ENCODE measurements at regions not wholly inside any gene's neighbourhood (a gene's known extent, or its start where the extent isn't known, plus 50 kb on each side); places are given as distances from the start of the nearest gene placed in this dataset.

DNA sequence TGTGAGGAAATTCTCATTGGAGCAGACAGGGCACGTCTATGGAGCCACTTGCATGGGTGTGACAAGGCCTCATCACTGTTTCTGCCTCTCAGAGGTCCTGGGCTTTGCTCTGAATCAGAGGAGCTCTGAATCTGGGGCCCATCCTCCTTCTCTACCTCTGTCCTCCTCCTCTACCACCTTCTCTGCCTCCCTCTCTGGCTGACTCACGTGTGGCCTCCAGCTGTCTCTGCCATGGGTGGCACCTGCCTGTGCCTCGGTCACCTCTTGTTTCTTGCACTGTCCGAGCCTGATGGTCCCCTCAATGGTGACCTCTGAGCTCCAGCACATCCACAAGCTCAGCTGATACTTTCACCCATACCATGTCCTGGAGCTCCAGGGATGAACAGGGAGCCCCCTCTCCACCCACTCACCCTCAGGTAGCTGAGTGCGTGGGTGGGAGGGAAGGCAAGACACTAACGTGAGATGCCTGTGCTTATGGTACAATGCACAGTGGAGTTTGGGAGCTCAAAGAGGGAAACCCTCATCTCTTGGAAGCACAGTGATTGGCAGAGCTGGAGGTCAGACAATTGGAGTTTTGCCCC lies 116.4 kb upstream of the CRHR1 start:
- no peak overlapping the region for H3K9ac ChIP-seq (ENCODE audit: low read length)
- CTCF ChIA-PET = interaction anchor here (1.6 kb wide), 1 partner anchor 169 kb away, joined by 3 read pairs; no protein-coding TSS in a partner anchor
- ATAC-seq (ENCODE audit: low read depth) = no peak
- H4K20me1 ChIP-seq (ENCODE audit: control insufficient read depth, insufficient read depth, low read length, poor library complexity, severe bottlenecking) = no peaks in the 10 kb centered on the region
- no peaks in the 10 kb centered on the region for H3K4me1 ChIP-seq (ENCODE audit: control insufficient read depth in 2 of 2, insufficient read depth in 2 of 2, low read length in 2 of 2)
- Mint-ChIP-seq H3K9me3 (ENCODE audit: insufficient read depth) (no peaks in the 10 kb centered on the region), H3K27ac (no peak overlapping the region), H3K4me1 (no peaks in the 10 kb centered on the region), H3K27me3 (peaks cover 34% of the 10 kb centered on the region), H3K4me3 (no peak overlapping the region)
- no peak overlapping the region for H3K4me2 ChIP-seq (replicated peaks; ENCODE audit: low read depth, low read length, poor library complexity, severe bottlenecking)
- peaks cover 0 to 13% (median 2%) of the 10 kb centered on the region in 4 experiments for H3K27me3 ChIP-seq (replicated peaks in 1 of 4; ENCODE audit: control extremely low read depth in 1 of 4, control insufficient read depth in 3 of 4, insufficient read depth in 4 of 4, low read length in 3 of 4)
- H3K27ac ChIP-seq (ENCODE audit: low read length in 2 of 2) = no peak overlapping the region
- H2AFZ ChIP-seq (ENCODE audit: insufficient read depth, low read depth, low read length, poor library complexity, severe bottlenecking) = no peak overlapping the region
- H3K36me3 ChIP-seq (replicated peaks in 1 of 2; ENCODE audit: control extremely low read depth in 1 of 2, control insufficient read depth in 1 of 2, extremely low read depth in 1 of 2, insufficient read depth in 2 of 2, low read length in 1 of 2) = no peaks in the 10 kb centered on the region
- H3K4me3 ChIP-seq (ENCODE audit: control extremely low read depth in 1 of 5, extremely low read depth in 1 of 5, insufficient read depth in 1 of 5, low read depth in 2 of 5, low read length in 4 of 5) = no peak overlapping the region
- POLR2A ChIA-PET = interaction anchor here (0.6 kb wide), 1 partner anchor 1283 kb away, joined by 3 read pairs; no protein-coding TSS in a partner anchor
- peaks cover 0 to 3% (median 0%) of the 10 kb centered on the region in 3 donors for H3K9me3 ChIP-seq (ENCODE audit: control extremely low read depth in 1 of 3, control insufficient read depth in 2 of 3, insufficient read depth in 1 of 3, low read length in 2 of 3)
- H3K79me2 ChIP-seq (ENCODE audit: control insufficient read depth, insufficient read depth, low read length) = no peaks in the 10 kb centered on the region
- TF ChIP-seq, protein P1, sequence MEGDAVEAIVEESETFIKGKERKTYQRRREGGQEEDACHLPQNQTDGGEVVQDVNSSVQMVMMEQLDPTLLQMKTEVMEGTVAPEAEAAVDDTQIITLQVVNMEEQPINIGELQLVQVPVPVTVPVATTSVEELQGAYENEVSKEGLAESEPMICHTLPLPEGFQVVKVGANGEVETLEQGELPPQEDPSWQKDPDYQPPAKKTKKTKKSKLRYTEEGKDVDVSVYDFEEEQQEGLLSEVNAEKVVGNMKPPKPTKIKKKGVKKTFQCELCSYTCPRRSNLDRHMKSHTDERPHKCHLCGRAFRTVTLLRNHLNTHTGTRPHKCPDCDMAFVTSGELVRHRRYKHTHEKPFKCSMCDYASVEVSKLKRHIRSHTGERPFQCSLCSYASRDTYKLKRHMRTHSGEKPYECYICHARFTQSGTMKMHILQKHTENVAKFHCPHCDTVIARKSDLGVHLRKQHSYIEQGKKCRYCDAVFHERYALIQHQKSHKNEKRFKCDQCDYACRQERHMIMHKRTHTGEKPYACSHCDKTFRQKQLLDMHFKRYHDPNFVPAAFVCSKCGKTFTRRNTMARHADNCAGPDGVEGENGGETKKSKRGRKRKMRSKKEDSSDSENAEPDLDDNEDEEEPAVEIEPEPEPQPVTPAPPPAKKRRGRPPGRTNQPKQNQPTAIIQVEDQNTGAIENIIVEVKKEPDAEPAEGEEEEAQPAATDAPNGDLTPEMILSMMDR (IDR thresholded peaks at IDR 0.05) = no peak
- TF ChIP-seq EZH2 (IDR thresholded peaks at IDR 0.05; ENCODE audit: borderline replicate concordance, insufficient read depth, low read depth, low read length, poor library complexity, severe bottlenecking) = no peak
- intact Hi-C loops (cut with micrococcal nuclease) = no loop called here
- 85% methylated on average over 4 of the region's 6 CpGs for WGBS (ENCODE audit: insufficient coverage)
- DNase-seq = no peak

DNA sequence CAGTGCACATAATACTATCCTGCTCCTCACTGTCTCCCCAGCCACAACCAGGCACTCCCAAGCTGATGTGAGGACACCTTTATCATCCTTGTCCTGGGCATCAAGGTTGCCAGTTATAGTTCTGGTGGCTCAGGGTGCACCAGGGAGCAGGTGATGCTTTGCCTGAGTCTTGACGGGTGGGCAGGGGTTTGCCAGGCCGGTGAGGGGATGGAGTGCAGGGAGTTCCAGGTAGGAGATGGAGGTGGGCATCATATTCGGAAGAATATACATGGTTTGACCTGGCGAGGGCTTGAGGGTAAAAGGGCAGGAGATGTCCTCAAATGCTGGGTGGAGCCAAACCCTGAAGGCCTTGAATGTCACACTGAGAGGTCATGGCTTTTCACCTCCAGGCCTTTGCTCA lies 115.8 kb upstream of the CRHR1 start:
- TF ChIP-seq EZH2 (IDR thresholded peaks at IDR 0.05; ENCODE audit: borderline replicate concordance, insufficient read depth, low read depth, low read length, poor library complexity, severe bottlenecking) = no peak
- TF ChIP-seq, protein P1 (IDR thresholded peaks at IDR 0.05) = no peak
- H3K27me3 Mint-ChIP-seq = peaks cover 32% of the 10 kb centered on the region
- Histone ChIP-seq H3K4me2 (replicated peaks; ENCODE audit: low read depth, low read length, poor library complexity, severe bottlenecking) (no peak overlapping the region), H3K4me3 (ENCODE audit: control extremely low read depth in 1 of 5, extremely low read depth in 1 of 5, insufficient read depth in 1 of 5, low read depth in 2 of 5, low read length in 4 of 5) (no peak overlapping the region), H3K4me1 (ENCODE audit: control insufficient read depth in 2 of 2, insufficient read depth in 2 of 2, low read length in 2 of 2) (no peaks in the 10 kb centered on the region), H3K27ac (ENCODE audit: low read length in 2 of 2) (no peak overlapping the region), H3K27me3 (replicated peaks in 1 of 4; ENCODE audit: control extremely low read depth in 1 of 4, control insufficient read depth in 3 of 4, insufficient read depth in 4 of 4, low read length in 3 of 4) (peaks cover 0 to 10% (median 2%) of the 10 kb centered on the region in 4 experiments), H3K9me3 (ENCODE audit: control extremely low read depth in 1 of 3, control insufficient read depth in 2 of 3, insufficient read depth in 1 of 3, low read length in 2 of 3) (peaks cover 0 to 3% (median 0%) of the 10 kb centered on the region in 3 donors), H4K20me1 (ENCODE audit: control insufficient read depth, insufficient read depth, low read length, poor library complexity, severe bottlenecking) (no peaks in the 10 kb centered on the region), H3K9ac (ENCODE audit: low read length) (no peak overlapping the region), H3K36me3 (replicated peaks in 1 of 2; ENCODE audit: control extremely low read depth in 1 of 2, control insufficient read depth in 1 of 2, extremely low read depth in 1 of 2, insufficient read depth in 2 of 2, low read length in 1 of 2) (no peaks in the 10 kb centered on the region), H3K79me2 (ENCODE audit: control insufficient read depth, insufficient read depth, low read length) (no peaks in the 10 kb centered on the region), H2AFZ (ENCODE audit: insufficient read depth, low read depth, low read length, poor library complexity, severe bottlenecking) (no peak overlapping the region)
- intact Hi-C loops (cut with micrococcal nuclease) = no loop called here
- H3K4me3 Mint-ChIP-seq = no peak overlapping the region
- no peaks in the 10 kb centered on the region for H3K4me1 Mint-ChIP-seq
- H3K9me3 Mint-ChIP-seq (ENCODE audit: insufficient read depth) = no peaks in the 10 kb centered on the region
- DNase-seq (no peak), ATAC-seq (ENCODE audit: low read depth) (no peak)
- no peak overlapping the region for H3K27ac Mint-ChIP-seq
- WGBS (ENCODE audit: insufficient coverage) = 94% methylated on average over 4 of the region's 4 CpGs
- POLR2A ChIA-PET = interaction anchor here (0.6 kb wide), 1 partner anchor 1283 kb away, joined by 3 read pairs; no protein-coding TSS in a partner anchor
- CTCF ChIA-PET = interaction anchor here (1.6 kb wide), 1 partner anchor 168 kb away, joined by 3 read pairs; no protein-coding TSS in a partner anchor
